SU-DHL-6 (cell line): ENCODE measurements at regions not wholly inside any gene's neighbourhood (a gene's known extent, or its start where the extent isn't known, plus 50 kb on each side); places are given as distances from the start of the nearest gene placed in this dataset.

Source experiments
- H2AFZ ChIP-seq: fragments of 200-600 bp; sonication (generic); 2 replicates; pipeline ENCODE4 v1.6.1; 2014; ENCODE audit warnings: low read depth, mild to moderate bottlenecking, moderate library complexity, mixed read lengths, antibody characterized with exemption, low read length; ENCODE audit not compliant: severe bottlenecking
- H3F3A ChIP-seq: fragments of 200-600 bp; shearing (Covaris generic); 2 replicates; pipeline ENCODE4 v1.6.0; 2016; ENCODE audit warnings: antibody characterized with exemption, mild to moderate bottlenecking; ENCODE audit not compliant: insufficient read depth
- H3K27ac ChIP-seq: fragments of 200-600 bp; sonication (generic); 2 replicates; pipeline ENCODE4 v1.5.1; 2016; ENCODE audit warnings: low read depth, mild to moderate bottlenecking, low read length, moderate library complexity, mixed read lengths
- H3K27me3 ChIP-seq: fragments of 200-600 bp; sonication (generic), shearing (Covaris generic); 2 replicates; pipeline ENCODE4 v1.6.0; 2014; ENCODE audit warnings: mild to moderate bottlenecking, low read length
- H3K36me3 ChIP-seq: fragments of 200-600 bp; sonication (generic); 2 replicates; pipeline ENCODE4 v1.6.1; 2014; ENCODE audit warnings: mild to moderate bottlenecking, low read length, mixed read lengths
- H3K4me2 ChIP-seq: fragments of 300-600, 200-600 bp; shearing (Covaris generic), sonication (generic); 2 replicates; pipeline ENCODE4 v1.6.0; 2014; ENCODE audit warnings: low read length, low read depth, mild to moderate bottlenecking; ENCODE audit not compliant: poor library complexity, severe bottlenecking
- H3K4me3 ChIP-seq: fragments of 200-600 bp; sonication (generic); 2 replicates; pipeline ENCODE4 v1.5.1; 2014; ENCODE audit warnings: antibody characterized with exemption, low read length, mild to moderate bottlenecking, mixed read lengths; ENCODE audit not compliant: insufficient read depth, poor library complexity, severe bottlenecking
- H3K79me2 ChIP-seq: fragments of 200-600 bp; sonication (generic); 2 replicates; pipeline ENCODE4 v1.6.1; 2014; ENCODE audit warnings: mild to moderate bottlenecking, low read length, moderate library complexity; ENCODE audit not compliant: insufficient read depth
- H3K9ac ChIP-seq: fragments of 200-600 bp; sonication (generic); 2 replicates; pipeline ENCODE4 v1.7.0; 2014; ENCODE audit warnings: mild to moderate bottlenecking, low read length
- H3K9me2 ChIP-seq: fragments of 200-600 bp; sonication (generic); replicated peaks from 2 replicates; pipeline ENCODE4 v1.6.1; 2014; ENCODE audit warnings: low read length; ENCODE audit not compliant: insufficient read depth
- H3K9me3 ChIP-seq: fragments of 200-600 bp; sonication (generic); 2 replicates; pipeline ENCODE4 v1.6.1; 2014; ENCODE audit warnings: low read length, mixed read lengths; ENCODE audit not compliant: insufficient read depth
- H4K20me1 ChIP-seq: fragments of 200-600 bp; sonication (generic); 2 replicates; pipeline ENCODE4 v1.6.1; 2014; ENCODE audit warnings: low read depth, mild to moderate bottlenecking, antibody characterized with exemption, low read length, moderate library complexity, mixed read lengths
- CTCF ChIP-seq: fragments of 200-600 bp; sonication (generic); IDR thresholded peaks from one replicate; pipeline ENCODE4 v1.5.1; 2017; ENCODE audit warnings: antibody characterized with exemption, mild to moderate bottlenecking, low read length, moderate library complexity; ENCODE audit not compliant: insufficient read depth, poor library complexity, severe bottlenecking
- EZH2phosphoT487 ChIP-seq: fragments of 200-600 bp; sonication (generic), shearing (Covaris generic); conservative IDR thresholded peaks from 2 replicates; pipeline ENCODE4 v1.6.1; 2018; ENCODE audit warnings: mild to moderate bottlenecking, antibody characterized with exemption, low read length, moderate library complexity, mixed read lengths

- Histone ChIP-seq H3K36me3 (no peaks in the 10 kb centered on the region), H3F3A (no peaks in the 10 kb centered on the region), H3K9me2 (no peaks in the 10 kb centered on the region), H4K20me1 (no peaks in the 10 kb centered on the region), H3K9ac (no peak overlapping the region), H3K79me2 (no peaks in the 10 kb centered on the region), H3K4me3 (no peak overlapping the region), H2AFZ (no peak overlapping the region), H3K4me2 (no peak overlapping the region), H3K27me3 (no peaks in the 10 kb centered on the region), H3K27ac (no peak overlapping the region), H3K9me3 (no peaks in the 10 kb centered on the region)
- TF ChIP-seq CTCF (no peak), EZH2phosphoT487 (no peak)
Measured at GRCh38 chrX:97835969-97836368, 952.3 kb downstream of the RPA4 start.

DNA sequence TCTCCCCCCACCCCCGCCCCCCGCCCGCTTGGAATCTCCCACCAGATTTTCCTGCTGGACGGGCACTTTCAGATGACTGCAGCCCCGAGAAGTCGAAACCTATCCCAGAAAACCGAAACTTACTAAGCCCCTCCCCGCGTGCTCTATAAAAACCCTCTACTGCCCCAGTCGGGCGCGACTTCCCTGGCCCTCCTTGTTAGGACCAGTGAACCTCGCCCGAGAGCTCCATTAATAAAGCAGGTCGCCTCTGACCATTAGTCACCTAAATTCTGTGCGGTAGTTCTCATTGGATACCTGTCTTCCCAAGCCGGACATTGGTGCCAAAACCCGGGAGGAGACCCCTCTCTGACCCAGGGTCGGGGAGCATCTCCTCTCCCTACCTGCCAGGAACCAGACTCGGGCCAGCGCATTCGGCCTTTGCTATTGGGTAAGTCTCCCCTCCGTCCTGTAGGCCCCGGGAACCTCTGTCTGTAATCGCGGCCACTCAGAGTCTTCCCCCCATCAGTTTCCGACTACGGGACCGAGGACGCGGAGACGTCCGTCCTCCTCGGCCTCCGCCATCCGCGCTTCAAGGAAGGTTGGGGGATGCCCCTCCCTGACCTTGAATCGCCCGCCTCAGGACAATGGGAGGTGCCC is 958.0 kb downstream of the RPA4 start:
- TF ChIP-seq EZH2phosphoT487 (no peak), CTCF (no peak)
- no peak overlapping the region for H3K4me3 ChIP-seq
- H2AFZ ChIP-seq: no peak overlapping the region
- no peak overlapping the region for H3K9ac ChIP-seq
- no peaks in the 10 kb centered on the region for H3K9me3 ChIP-seq
- H4K20me1 ChIP-seq: no peaks in the 10 kb centered on the region
- H3K27me3 ChIP-seq: no peaks in the 10 kb centered on the region
- no peaks in the 10 kb centered on the region for H3F3A ChIP-seq
- no peaks in the 10 kb centered on the region for H3K79me2 ChIP-seq
- no peaks in the 10 kb centered on the region for H3K36me3 ChIP-seq
- no peaks in the 10 kb centered on the region for H3K9me2 ChIP-seq
- H3K27ac ChIP-seq: no peak overlapping the region
- no peak overlapping the region for H3K4me2 ChIP-seq

GRCh38 chrX:97842468-97843199 is 958.9 kb downstream of the RPA4 start:
- no peaks in the 10 kb centered on the region for H3K36me3 ChIP-seq
- no peak overlapping the region for H3K4me2 ChIP-seq
- no peaks in the 10 kb centered on the region for H3K27me3 ChIP-seq
- no peaks in the 10 kb centered on the region for H3K9me3 ChIP-seq
- TF ChIP-seq CTCF (no peak), EZH2phosphoT487 (no peak)
- no peak overlapping the region for H3K9ac ChIP-seq
- no peaks in the 10 kb centered on the region for H3F3A ChIP-seq
- no peaks in the 10 kb centered on the region for H3K79me2 ChIP-seq
- H3K4me3 ChIP-seq: no peak overlapping the region
- H4K20me1 ChIP-seq: no peaks in the 10 kb centered on the region
- no peak overlapping the region for H3K27ac ChIP-seq
- H3K9me2 ChIP-seq: no peaks in the 10 kb centered on the region
- no peak overlapping the region for H2AFZ ChIP-seq
